Fibroblast of lung (primary cell): ENCODE measurements at regions not wholly inside any gene's neighbourhood (a gene's known extent, or its start where the extent isn't known, plus 50 kb on each side); places are given as distances from the start of the nearest gene placed in this dataset.
"Not testable (repeated sequence)": the region's sequence is repeated elsewhere in the genome, so short reads cannot be mapped to it uniquely, and the experiment has no call there.

Experiments used
- CTCF ChIP-seq, 2 donors: IDR thresholded peaks in 1 of 2; conservative IDR thresholded peaks in 1 of 2; 1 replicate in 1 of 2; 2 replicates in 1 of 2; pipeline ENCODE4 v1.5.1; 2011 to 2012; ENCODE audit warnings: low read length in 2 of 2, control low read depth in 1 of 2, inconsistent platforms in 1 of 2, low read depth in 1 of 2, mild to moderate bottlenecking in 1 of 2
- EZH2 ChIP-seq: IDR thresholded peaks from 2 replicates; pipeline ENCODE4 v1.5.1; 2012; ENCODE audit warnings: low read length, control low read depth, mild to moderate bottlenecking; ENCODE audit errors: missing control alignments

GRCh38 chr2:212715411-212715810 lies 176.8 kb upstream of the ERBB4 start:
- TF ChIP-seq CTCF (conservative IDR thresholded peaks at IDR 0.05 in 1 of 2, IDR thresholded peaks at IDR 0.05 in 1 of 2; ENCODE audit: low read depth in 1 of 2, low read length in 2 of 2); EZH2: not testable (repeated sequence)
